Mucosa of rectum (tissue), 2 donors: ENCODE measurements at regions not wholly inside any gene's neighbourhood (a gene's known extent, or its start where the extent isn't known, plus 50 kb on each side); places are given as distances from the start of the nearest gene placed in this dataset.

Experiments used
- H3K27ac ChIP-seq, 2 donors: one replicate each; pipeline ENCODE4 v1.7.0; 2013; ENCODE audit warnings: inconsistent platforms in 2 of 2, low read depth in 2 of 2, low read length in 2 of 2
- H3K27me3 ChIP-seq, 2 donors: one replicate each; pipeline ENCODE4 v1.7.0; 2013; ENCODE audit warnings: low read length in 2 of 2; ENCODE audit not compliant: control insufficient read depth in 2 of 2, insufficient read depth in 2 of 2
- H3K36me3 ChIP-seq, 2 donors: one replicate each; pipeline ENCODE4 v1.7.0; 2013; ENCODE audit warnings: low read length in 2 of 2; ENCODE audit not compliant: control insufficient read depth in 2 of 2, insufficient read depth in 2 of 2
- H3K4me1 ChIP-seq, 2 donors: one replicate each; pipeline ENCODE4 v1.7.0; 2013; ENCODE audit warnings: low read length in 2 of 2, mild to moderate bottlenecking in 1 of 2; ENCODE audit not compliant: control insufficient read depth in 2 of 2, insufficient read depth in 2 of 2
- H3K4me3 ChIP-seq, 2 donors: one replicate each; pipeline ENCODE4 v1.7.0; 2013; ENCODE audit warnings: low read length in 2 of 2
- H3K9ac ChIP-seq, 2 donors: one replicate each; pipeline ENCODE4 v1.7.0; 2013; ENCODE audit warnings: low read length in 2 of 2, low read depth in 1 of 2, mild to moderate bottlenecking in 1 of 2
- H3K9me3 ChIP-seq, 2 donors: one replicate each; pipeline ENCODE4 v1.7.0; 2013; ENCODE audit warnings: low read length in 2 of 2; ENCODE audit not compliant: control insufficient read depth in 2 of 2
- donor health status: healthy.
- donor health status: Normal muscosa, but diverticular disease.

DNA sequence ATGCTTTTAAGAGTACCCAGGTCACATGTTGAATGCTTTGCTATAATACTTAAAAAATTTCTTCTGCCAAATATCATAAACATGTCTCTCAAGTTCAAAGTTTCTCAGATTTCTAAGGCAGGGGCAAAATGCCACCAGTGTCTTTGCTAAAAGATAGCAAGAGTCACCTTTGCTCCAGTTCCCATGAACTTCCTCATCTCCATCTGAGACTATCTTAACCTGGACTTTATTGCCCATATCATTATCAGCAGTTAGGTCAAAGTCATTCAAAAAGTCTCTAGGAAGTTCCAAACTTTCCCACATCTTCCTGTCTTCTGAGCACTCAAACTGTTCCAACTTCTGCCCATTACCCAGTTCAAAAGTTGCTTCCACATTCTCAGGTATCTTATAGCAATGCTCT is 307.6 kb upstream of the TNC start:
- Histone ChIP-seq H3K4me1 (no peaks in the 10 kb centered on the region), H3K27ac (no peak overlapping the region), H3K9me3 (peaks cover 0 to 5% of the 10 kb centered on the region in 2 donors), H3K4me3 (no peak overlapping the region), H3K27me3 (no peaks in the 10 kb centered on the region), H3K36me3 (no peaks in the 10 kb centered on the region), H3K9ac (no peak overlapping the region)

DNA sequence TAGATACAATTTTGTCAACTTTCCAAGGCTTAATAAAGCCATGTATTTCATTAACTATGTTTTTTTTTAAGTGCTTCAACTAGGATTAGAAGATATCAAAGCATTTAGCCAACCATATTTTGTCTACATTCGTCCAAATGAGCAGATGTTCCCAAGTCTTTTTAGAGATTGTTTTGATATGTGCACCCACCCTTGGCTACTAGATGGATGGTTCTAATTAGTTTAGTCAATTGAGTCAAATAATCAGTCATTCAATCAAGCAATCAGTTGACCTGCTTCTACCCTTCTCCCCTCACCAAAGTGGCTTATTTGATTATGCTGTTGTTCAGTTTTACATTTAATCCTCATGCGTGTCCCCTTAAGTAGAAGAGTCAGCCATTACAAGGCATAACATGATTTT is 319.5 kb upstream of the TNC start:
- no peaks in the 10 kb centered on the region for H3K36me3 ChIP-seq
- H3K9me3 ChIP-seq = no peaks in the 10 kb centered on the region
- H3K27me3 ChIP-seq = no peaks in the 10 kb centered on the region
- no peak overlapping the region for H3K4me3 ChIP-seq
- no peak overlapping the region for H3K9ac ChIP-seq
- no peak overlapping the region for H3K27ac ChIP-seq
- H3K4me1 ChIP-seq = no peaks in the 10 kb centered on the region

DNA sequence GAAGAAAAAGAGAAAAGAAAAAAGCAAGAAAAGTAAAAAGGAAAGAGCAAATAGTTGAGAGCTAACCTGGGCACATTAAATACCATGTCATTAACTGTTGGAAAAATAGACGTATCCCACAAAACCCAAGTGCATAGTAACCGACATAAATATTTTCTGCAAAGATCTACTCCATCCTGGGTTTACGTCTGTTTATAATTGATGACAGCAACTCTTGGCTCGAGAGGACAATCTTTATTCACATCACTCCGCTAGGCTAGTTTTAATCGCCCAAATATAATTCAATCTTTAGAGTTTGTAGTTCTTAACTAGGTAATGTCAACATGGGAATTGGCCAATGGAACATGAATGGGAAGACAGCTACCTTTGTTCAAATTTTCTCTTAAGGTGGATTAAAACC is 321.7 kb upstream of the TNC start:
- Histone ChIP-seq H3K4me1 (no peaks in the 10 kb centered on the region), H3K36me3 (no peaks in the 10 kb centered on the region), H3K9ac (no peak overlapping the region), H3K27me3 (no peaks in the 10 kb centered on the region), H3K9me3 (no peaks in the 10 kb centered on the region), H3K4me3 (no peak overlapping the region), H3K27ac (no peak overlapping the region)

DNA sequence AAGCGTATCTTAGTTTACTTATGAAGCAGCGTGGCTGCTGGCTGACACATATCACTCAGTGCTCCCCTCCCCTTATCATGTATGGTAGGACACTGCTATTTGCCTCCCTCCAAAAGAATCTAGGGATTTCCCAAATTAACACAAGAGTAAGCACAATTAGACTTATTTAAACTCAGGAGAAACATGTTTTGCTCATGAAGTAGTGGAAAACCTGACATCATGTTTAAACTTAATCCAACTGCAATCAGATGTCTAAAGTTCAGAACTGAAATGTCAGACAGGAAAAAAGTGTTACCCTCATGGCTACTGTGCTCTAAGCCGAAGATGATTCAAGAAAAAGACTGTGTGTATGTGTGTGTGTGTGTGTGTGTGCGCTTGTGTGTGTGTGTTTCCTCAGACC is 324.1 kb upstream of the TNC start:
- Histone ChIP-seq H3K36me3 (no peaks in the 10 kb centered on the region), H3K9ac (no peak overlapping the region)

DNA sequence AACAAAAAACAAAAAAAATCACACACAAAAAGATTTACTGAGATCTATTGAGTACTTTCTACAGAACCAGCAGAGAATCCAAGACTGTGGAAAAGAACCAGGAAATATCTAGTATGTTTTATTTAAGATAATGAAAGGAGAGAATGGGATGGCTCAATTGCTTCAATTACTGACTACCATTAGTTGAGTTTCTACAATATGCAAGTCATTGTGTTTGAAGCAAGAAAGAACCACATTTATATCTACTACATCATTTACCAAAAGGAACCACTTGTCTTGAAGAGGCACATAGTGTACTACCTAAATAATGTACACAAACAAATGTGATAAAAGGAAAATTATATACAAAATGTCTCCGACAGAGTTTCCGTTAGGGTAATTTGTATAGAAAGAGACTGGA is 325.9 kb upstream of the TNC start:
- no peaks in the 10 kb centered on the region for H3K4me1 ChIP-seq
- H3K27me3 ChIP-seq = no peaks in the 10 kb centered on the region
- no peak overlapping the region for H3K27ac ChIP-seq
- no peak overlapping the region for H3K4me3 ChIP-seq
- H3K9ac ChIP-seq = no peak overlapping the region
- H3K9me3 ChIP-seq = no peaks in the 10 kb centered on the region
- H3K36me3 ChIP-seq = no peaks in the 10 kb centered on the region

More for the DNA sequence above, 324.1 kb upstream of the TNC start:
- no peaks in the 10 kb centered on the region for H3K27me3 ChIP-seq
- no peaks in the 10 kb centered on the region for H3K4me1 ChIP-seq
- H3K27ac ChIP-seq = no peak overlapping the region
- no peaks in the 10 kb centered on the region for H3K9me3 ChIP-seq
- no peak overlapping the region for H3K4me3 ChIP-seq

DNA sequence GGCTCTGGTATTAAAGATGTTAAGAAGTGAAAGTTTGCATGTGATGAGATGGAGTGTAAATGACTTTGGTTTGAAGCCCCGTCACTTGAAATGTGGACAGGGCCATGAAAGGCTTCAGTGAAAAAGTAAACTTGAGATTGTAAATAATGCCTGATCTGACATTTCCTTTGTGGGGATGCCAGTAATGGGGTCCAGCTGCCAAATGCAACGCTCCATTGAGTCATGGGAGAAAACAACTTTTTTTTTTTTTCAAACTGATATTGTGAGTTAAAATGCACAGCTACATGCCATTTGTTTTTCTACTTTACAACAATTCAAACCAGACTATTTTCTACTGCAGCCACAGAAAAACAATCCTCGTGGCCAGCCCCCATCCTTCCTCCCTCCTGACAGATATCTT is 327.0 kb upstream of the TNC start:
- H3K9ac ChIP-seq = no peak overlapping the region
- H3K9me3 ChIP-seq = no peaks in the 10 kb centered on the region
- no peaks in the 10 kb centered on the region for H3K36me3 ChIP-seq
- H3K4me3 ChIP-seq = no peak overlapping the region
- no peaks in the 10 kb centered on the region for H3K4me1 ChIP-seq
- no peaks in the 10 kb centered on the region for H3K27me3 ChIP-seq
- no peak overlapping the region for H3K27ac ChIP-seq

DNA sequence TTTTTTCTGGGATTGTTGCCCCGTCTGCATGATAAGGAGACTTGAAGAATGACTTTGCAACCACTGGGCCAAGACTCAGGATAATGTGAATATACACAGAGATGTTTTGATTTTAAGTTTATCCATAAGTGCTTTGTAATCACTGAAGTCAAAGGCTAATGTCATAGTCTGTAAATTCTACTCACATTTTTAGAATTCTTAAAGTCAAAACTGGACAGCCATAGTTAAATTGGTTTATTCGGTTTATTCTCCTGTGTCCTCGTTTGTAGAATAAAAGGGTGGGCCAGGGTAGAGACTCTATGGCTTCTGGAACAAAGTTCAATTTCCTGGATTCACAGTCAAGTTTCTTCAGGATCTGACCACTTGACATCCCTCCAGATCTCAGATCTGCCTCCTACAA is 327.7 kb upstream of the TNC start:
- no peaks in the 10 kb centered on the region for H3K27me3 ChIP-seq
- no peaks in the 10 kb centered on the region for H3K9me3 ChIP-seq
- H3K4me1 ChIP-seq = no peaks in the 10 kb centered on the region
- no peaks in the 10 kb centered on the region for H3K36me3 ChIP-seq
- no peak overlapping the region for H3K27ac ChIP-seq
- no peak overlapping the region for H3K4me3 ChIP-seq
- H3K9ac ChIP-seq = no peak overlapping the region

DNA sequence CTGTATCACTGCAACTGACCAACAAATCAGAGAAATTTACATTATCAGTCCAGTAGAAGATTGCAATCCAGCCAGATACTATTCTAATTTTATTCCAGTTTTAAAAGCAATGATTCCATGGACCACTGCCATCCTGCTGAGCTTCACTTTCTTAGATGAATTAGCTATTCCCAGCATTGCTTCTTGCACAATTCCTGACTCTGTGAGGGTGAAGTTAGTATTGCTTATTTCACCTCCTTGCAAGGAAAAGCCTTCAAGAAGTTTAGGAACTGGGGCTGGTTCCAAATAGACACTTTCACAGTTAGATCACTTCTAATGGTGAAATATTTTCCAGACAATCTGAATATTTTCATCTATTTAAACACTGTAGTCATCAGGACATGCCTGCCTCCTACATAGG is 338.6 kb upstream of the TNC start:
- no peak overlapping the region for H3K9ac ChIP-seq
- H3K27ac ChIP-seq = no peak overlapping the region
- no peaks in the 10 kb centered on the region for H3K4me1 ChIP-seq
- H3K9me3 ChIP-seq = no peaks in the 10 kb centered on the region
- H3K4me3 ChIP-seq = no peak overlapping the region
- no peaks in the 10 kb centered on the region for H3K36me3 ChIP-seq
- no peaks in the 10 kb centered on the region for H3K27me3 ChIP-seq

DNA sequence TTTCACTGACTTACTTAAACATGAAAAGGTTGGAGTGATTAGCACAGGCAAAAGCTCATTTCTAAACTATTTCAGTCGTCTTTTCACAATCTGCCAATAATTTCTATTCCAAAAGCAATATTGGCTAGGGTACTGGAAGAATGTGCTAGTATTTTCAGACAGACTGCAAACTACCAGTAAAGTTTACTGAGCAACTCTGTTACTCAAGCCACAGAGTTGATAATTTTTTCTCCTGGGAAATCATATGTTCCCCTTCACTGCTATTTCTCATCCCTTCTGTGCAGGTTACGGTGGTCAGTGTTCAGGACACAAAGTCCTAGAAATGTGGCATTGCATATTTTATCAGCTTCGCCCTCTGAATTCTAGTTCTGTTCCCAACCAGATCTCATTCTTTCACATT is 343.3 kb upstream of the TNC start:
- Histone ChIP-seq H3K4me1 (no peaks in the 10 kb centered on the region), H3K27me3 (no peaks in the 10 kb centered on the region), H3K9ac (no peak overlapping the region), H3K9me3 (no peaks in the 10 kb centered on the region), H3K4me3 (no peak overlapping the region), H3K36me3 (no peaks in the 10 kb centered on the region), H3K27ac (no peak overlapping the region)

DNA sequence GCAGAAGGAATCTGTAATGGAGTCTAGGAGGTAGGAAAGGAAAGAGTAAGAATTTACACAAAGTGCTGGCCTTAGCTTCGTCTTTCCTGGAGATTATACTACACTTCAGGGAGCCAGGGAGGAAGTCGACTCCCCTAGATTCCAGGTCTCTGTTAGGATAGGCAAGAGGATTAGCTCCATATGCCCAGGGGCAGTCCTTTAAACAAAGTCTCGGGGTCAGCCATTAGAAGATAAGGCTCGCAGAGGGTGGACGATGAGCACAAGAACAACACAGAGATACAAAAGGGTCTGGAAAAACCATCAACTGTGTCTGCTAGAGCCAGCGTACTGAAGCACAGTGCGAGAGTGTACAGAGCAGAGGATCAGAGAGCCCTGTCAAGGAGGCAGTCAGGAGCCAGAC is 344.7 kb upstream of the TNC start:
- no peaks in the 10 kb centered on the region for H3K9me3 ChIP-seq
- no peaks in the 10 kb centered on the region for H3K36me3 ChIP-seq
- H3K27ac ChIP-seq = no peak overlapping the region
- no peaks in the 10 kb centered on the region for H3K4me1 ChIP-seq
- no peak overlapping the region for H3K4me3 ChIP-seq
- H3K27me3 ChIP-seq = no peaks in the 10 kb centered on the region
- no peak overlapping the region for H3K9ac ChIP-seq

DNA sequence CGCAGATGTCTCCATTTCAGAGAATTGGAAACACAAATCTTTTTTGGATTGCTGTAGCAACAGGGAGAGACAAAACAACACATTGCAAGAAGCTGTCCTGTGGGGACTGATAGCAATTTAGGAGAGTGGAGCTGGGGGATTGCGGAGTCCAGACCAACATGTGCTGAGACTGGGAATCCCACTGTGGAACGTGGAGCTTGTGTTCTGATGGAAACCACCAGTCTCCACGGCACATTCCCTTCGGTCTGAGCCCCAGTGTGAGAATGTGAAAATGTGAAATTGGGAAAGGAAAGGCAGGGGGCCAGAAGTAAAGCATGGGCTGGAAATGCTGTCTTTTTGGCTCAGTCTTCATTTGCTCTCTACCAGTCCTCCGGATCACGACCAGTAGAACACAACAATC is 348.8 kb upstream of the TNC start:
- no peaks in the 10 kb centered on the region for H3K4me1 ChIP-seq
- no peak overlapping the region for H3K27ac ChIP-seq
- no peaks in the 10 kb centered on the region for H3K27me3 ChIP-seq
- H3K9ac ChIP-seq = no peak overlapping the region
- no peak overlapping the region for H3K4me3 ChIP-seq
- no peaks in the 10 kb centered on the region for H3K9me3 ChIP-seq
- H3K36me3 ChIP-seq = no peaks in the 10 kb centered on the region
